ENCODE measurements at regions not wholly inside any gene's neighbourhood (a gene's known extent, or its start where the extent isn't known, plus 50 kb on each side); places are given as distances from the start of the nearest gene placed in this dataset.
"Not testable (repeated sequence)": the region's sequence is repeated elsewhere in the genome, so short reads cannot be mapped to it uniquely, and the experiment has no call there.

DNA sequence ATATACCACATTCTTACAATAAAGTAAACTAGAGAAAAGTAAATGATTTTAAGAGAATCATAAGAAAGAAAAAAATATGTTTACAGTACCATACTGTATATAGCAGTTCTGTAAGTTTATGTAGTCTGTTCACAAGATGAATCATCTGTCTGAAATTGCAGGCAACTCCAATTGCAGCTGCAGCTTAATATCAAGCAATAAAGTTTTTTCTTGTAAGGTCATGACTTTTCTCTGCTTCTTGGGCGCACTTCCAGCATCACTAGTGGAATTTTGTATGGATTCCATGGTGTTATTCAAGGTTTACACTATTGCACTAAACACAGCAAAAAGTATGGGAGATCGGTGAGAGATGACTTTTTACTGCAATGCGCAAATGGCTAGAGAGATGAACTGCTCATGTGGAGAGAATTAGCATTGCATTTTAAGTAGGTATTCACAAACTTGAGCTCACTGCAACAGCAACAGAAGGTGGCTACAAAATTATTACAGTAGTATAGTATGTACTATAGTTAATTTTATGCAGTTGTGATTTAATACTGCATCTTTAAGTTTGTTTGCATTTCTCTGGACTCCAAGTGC, 445.4 kb upstream of the OR4E1 start:
- DNase-seq (no peak), ATAC-seq (no peak)
- Mint-ChIP-seq H3K4me3 (peak overlapping the region; percentile 43), H3K4me1 (peaks cover 3% of the 10 kb centered on the region), H3K36me3 (ENCODE audit: low read depth) (no peaks in the 10 kb centered on the region), H3K27me3 (no peaks in the 10 kb centered on the region), H3K27ac (no peak overlapping the region)
- no peaks in the 10 kb centered on the region for H3K9me3 ChIP-seq (ENCODE audit: control insufficient read depth, low read length, poor library complexity, severe bottlenecking)

DNA sequence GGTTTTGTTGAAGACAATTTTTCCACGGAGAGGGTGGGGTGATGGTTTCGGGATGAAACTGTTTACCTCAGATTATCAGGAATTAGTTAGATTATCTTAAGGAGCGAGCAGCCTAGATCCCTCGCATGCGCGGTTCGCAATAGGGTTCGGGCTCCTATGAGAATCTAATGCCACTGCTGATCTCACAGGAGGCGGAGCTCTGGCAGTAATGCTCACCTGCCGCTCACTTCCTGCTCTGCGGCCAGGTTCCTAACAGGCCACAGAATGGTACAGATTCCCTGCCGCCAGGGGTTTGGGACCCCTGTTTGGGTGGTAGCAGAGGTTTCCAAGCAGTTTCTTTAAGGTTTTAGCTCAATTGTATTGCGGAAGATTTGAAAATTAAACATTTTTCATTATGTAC, 439.8 kb upstream of the OR4E1 start:
- H3K9me3 ChIP-seq (ENCODE audit: control insufficient read depth, low read length, poor library complexity, severe bottlenecking), result no peaks in the 10 kb centered on the region
- Mint-ChIP-seq H3K4me3 (peak overlapping the region; percentile 3), H3K4me1 (peaks cover 2% of the 10 kb centered on the region), H3K27me3 (no peaks in the 10 kb centered on the region), H3K36me3 (ENCODE audit: low read depth) (no peaks in the 10 kb centered on the region), H3K27ac (no peak overlapping the region)
- DNase-seq, result no peak
- ATAC-seq, result peak; percentile 61

DNA sequence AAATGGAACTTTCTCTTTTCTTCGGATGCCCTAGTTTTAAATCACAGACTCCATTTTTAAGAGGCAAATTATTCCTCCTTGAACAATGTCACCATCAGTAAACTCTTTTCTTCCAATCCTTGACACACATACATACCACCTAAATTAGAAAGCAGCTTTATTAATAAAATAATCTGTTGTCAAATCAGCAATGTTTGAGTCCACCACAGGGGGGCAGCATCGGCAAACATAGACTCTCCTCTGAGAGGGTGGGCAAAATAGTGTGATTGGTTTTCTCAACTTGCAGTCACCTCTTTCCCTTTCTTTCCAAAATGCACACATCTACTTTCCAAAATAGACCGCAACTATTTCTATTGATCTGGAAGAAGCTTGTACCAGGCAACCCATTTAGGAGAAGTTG, 438.4 kb upstream of the OR4E1 start:
- peaks cover 2% of the 10 kb centered on the region for H3K4me1 Mint-ChIP-seq
- H3K4me3 Mint-ChIP-seq, result peak overlapping the region; percentile 66
- peak; percentile 33 for ATAC-seq

DNA sequence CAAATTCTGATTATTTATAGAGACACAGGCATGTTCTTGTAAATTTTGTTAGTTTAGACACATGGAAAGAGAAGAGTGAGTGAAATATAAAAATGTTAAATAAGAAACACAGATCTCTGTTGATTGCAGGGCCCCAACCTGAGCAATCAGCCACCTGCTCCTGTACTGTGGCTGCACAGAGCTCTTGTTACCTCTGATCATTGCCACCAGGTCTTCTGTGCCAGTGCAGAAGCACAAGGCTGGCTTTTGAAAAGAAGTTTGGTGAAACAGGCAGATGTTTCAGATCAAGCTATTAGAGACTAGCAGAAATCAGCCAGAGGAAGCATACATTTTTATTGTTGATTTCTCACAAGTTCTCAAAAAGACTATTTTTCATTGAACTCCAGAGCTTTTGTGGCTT, 434.1 kb upstream of the OR4E1 start:
- DNase-seq, result no peak
- peaks cover 2% of the 10 kb centered on the region for H3K4me1 Mint-ChIP-seq
- H3K27me3 Mint-ChIP-seq, result no peaks in the 10 kb centered on the region
- H3K4me3 Mint-ChIP-seq, result no peak overlapping the region
- H3K9me3 ChIP-seq (ENCODE audit: control insufficient read depth, low read length, poor library complexity, severe bottlenecking), result no peaks in the 10 kb centered on the region
- H3K27ac Mint-ChIP-seq, result no peak overlapping the region
- H3K36me3 Mint-ChIP-seq (ENCODE audit: low read depth), result no peaks in the 10 kb centered on the region
- ATAC-seq, result no peak

More for the DNA sequence above, 438.4 kb upstream of the OR4E1 start:
- Mint-ChIP-seq H3K27me3 (no peaks in the 10 kb centered on the region), H3K27ac (peak overlapping the region; percentile 84), H3K36me3 (ENCODE audit: low read depth) (no peaks in the 10 kb centered on the region)
- DNase-seq, result peak; percentile 15 to 22 (median 15)
- H3K9me3 ChIP-seq (ENCODE audit: control insufficient read depth, low read length, poor library complexity, severe bottlenecking), result no peaks in the 10 kb centered on the region

DNA sequence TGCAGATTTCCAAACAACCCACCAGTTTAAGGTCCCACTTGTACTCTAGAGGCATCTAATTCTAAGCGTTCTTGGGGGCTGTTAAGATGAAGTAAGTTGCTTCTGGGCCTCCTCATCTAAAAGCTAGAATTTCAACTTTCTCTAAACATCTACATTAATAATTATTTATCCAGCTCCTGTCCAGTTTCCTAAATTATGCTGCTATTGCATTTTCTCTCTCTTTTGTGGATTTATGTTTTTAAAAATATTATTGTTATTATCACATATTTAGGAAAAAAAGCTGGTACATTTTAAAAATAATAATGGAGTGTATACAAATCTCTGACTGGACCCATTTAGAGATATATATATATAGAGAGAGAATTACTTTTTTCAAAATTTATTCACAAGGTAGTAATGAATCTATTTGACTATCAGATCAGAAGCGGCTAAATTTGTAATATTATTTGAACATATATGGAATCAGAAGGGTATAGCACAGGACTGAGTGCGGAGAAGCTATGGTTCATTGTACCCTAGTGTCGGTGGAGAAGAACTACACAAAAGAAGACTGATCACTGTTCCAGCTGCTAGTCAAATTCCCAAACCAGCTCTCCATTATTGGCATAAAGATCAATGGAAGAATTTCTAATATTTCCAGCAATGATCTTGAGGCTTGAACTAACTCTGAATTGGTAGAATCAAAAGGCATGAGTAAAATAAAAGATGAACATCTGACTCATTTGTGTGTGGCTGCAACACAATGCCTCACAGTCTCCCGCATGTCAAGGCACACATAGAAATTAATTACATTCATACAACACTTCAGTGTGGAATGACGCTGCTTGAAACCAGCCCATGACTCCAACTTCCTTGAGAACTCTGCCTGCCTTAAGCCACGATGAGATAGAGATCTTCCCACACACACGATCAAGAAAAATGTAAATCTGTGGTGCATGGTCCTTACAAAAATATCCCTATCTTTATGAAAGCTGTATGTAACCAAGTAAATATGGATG, 433.4 kb upstream of the OR4E1 start:
- Mint-ChIP-seq H3K27me3 (no peaks in the 10 kb centered on the region), H3K4me1 (peaks cover under 1% of the 10 kb centered on the region), H3K4me3 (no peak overlapping the region), H3K27ac (no peak overlapping the region), H3K36me3 (ENCODE audit: low read depth) (no peaks in the 10 kb centered on the region)
- DNase-seq (no peak), ATAC-seq (no peak)
- no peaks in the 10 kb centered on the region for H3K9me3 ChIP-seq (ENCODE audit: control insufficient read depth, low read length, poor library complexity, severe bottlenecking)

DNA sequence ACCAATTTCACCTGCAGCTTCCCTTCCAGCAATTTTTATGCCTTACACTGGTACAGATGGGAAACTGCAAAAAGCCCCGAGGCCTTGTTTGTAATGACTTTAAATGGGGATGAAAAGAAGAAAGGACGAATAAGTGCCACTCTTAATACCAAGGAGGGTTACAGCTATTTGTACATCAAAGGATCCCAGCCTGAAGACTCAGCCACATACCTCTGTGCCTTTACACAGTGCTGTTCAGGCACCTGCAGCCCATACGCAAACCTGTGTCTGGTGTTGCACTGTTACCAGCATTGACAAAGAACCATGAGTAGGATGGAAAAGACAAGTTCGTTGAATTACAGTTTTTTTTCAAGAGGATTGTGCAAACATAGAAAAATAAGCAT, 432.0 kb upstream of the OR4E1 start:
- DNase-seq (no peak), ATAC-seq (peak; percentile 55)
- Mint-ChIP-seq H3K4me3 (no peak overlapping the region), H3K36me3 (ENCODE audit: low read depth) (no peaks in the 10 kb centered on the region), H3K4me1 (no peaks in the 10 kb centered on the region), H3K27me3 (no peaks in the 10 kb centered on the region), H3K27ac (no peak overlapping the region)
- H3K9me3 ChIP-seq (ENCODE audit: control insufficient read depth, low read length, poor library complexity, severe bottlenecking), result no peaks in the 10 kb centered on the region

DNA sequence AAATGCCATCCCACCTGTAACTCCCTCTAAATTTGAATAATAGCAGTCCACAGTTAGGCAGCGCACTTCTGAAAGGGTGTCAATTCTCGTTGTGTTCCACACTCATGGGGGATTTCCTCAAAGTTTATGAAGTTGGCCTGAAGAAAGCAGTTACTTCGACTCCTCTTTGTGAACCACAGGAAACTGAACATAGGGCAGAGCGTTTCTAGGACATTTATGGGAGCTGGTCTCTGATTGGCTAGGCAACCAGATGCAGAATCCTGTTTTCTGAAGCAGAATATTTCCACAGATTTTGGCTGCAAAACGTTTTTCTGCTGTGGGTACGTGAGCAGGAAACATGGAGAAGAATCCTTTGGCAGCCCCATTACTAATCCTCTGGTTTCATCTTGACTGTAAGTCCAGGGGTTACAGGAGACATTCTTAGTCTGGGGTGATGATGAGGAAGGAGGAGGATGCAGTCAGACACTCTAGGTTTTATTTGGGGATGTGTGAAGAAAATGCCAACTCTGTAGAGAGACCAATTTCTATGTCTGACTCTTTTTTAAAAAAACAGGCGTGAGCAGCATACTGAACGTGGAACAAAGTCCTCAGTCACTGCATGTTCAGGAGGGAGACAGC, 431.5 kb upstream of the OR4E1 start:
- H3K9me3 ChIP-seq (ENCODE audit: control insufficient read depth, low read length, poor library complexity, severe bottlenecking), result no peaks in the 10 kb centered on the region
- Mint-ChIP-seq H3K36me3 (ENCODE audit: low read depth) (no peaks in the 10 kb centered on the region), H3K27me3 (no peaks in the 10 kb centered on the region), H3K27ac (no peak overlapping the region), H3K4me3 (no peak overlapping the region), H3K4me1 (no peaks in the 10 kb centered on the region)
- ATAC-seq, result peak; percentile 33
- no peak for DNase-seq

DNA sequence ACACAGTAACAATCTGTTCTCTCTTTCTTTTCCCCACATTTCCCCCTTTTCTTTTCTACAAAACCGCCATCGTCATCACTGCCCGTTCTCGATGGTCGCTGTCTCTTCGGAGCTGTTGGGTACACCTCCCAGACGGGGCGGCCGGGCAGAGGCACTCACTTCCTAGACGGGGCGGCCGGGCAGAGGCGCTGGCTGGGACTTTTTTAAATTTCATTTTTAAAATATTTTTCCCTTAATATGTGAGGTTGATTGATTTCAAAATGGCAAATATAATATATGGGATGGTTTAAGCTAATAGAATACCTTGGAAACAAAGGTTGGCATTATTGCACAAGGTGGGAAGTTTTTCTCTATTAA, 427.1 kb upstream of the OR4E1 start:
- not testable (repeated sequence) for H3K4me1 Mint-ChIP-seq; H3K36me3 Mint-ChIP-seq (ENCODE audit: low read depth); H3K9me3 ChIP-seq (ENCODE audit: control insufficient read depth, low read length, poor library complexity, severe bottlenecking); H3K27ac Mint-ChIP-seq; ATAC-seq; H3K27me3 Mint-ChIP-seq; H3K4me3 Mint-ChIP-seq; DNase-seq

DNA sequence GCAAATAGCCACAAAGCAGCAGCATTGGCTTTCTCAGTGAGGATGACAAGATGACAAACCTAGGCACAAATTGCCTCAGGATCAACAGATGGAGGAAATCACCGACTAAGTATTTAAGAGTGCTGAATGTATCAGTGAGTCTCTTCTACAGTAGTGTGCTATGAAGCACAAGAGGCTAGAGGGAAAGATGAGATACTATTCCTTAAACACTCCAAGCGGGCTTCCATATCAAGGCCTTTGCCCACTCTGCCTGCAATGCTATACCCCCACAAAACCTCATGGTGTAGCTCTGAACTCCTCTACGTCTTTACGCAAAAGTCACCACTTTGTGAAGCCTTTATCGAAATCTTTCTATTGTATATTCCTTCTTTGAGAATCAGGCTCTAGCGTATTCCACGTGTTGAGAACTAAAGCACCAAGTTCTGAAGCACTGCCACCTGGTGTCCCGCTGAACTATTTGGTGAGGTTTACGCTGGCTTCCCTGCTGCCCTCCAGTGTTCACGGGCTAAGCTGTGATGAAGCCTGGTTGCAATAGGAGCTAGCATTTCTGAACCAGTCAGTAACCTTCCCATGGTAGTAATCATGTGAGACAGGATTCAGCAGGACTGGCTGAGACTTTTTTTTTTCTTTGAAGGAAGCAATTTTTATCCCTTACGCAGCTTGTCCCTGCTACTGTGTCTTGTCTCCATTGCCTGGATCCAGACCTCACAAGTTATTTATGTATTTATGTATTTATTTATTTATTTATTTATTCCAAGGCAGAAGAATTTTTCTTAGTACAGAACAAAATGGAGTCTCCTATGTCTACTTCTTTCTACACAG, 426.5 kb upstream of the OR4E1 start:
- no peaks in the 10 kb centered on the region for H3K36me3 Mint-ChIP-seq (ENCODE audit: low read depth)
- peak in 2 of 3 donors; percentile 23 to 25 for DNase-seq
- no peak overlapping the region for H3K27ac Mint-ChIP-seq

DNA sequence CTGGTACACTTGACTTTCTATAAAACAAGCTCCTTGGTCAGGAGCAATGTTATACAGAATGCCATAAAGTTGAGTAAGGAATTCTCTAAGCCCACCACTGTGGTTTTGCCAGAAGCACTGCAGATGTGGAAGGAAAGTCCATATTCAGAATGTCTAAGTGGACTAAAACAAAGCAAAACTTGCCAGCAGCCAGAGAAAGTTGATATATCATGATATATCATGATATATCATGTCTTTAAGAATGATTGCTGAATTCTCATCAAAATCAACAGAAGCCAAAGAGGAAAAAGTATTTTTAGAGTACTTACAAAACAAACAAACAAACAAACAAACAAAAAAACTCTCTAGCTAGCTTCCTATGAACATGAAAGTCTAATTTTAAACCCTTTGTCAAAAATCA, 424.8 kb upstream of the OR4E1 start:
- Mint-ChIP-seq H3K4me1 (peaks cover 9% of the 10 kb centered on the region), H3K27ac (peak overlapping the region; percentile 16), H3K27me3 (no peaks in the 10 kb centered on the region), H3K4me3 (no peak overlapping the region), H3K36me3 (ENCODE audit: low read depth) (no peaks in the 10 kb centered on the region)
- H3K9me3 ChIP-seq (ENCODE audit: control insufficient read depth, low read length, poor library complexity, severe bottlenecking), result no peaks in the 10 kb centered on the region
- DNase-seq (no peak), ATAC-seq (no peak)

More for the DNA sequence above, 426.5 kb upstream of the OR4E1 start:
- H3K27me3 Mint-ChIP-seq, result no peaks in the 10 kb centered on the region
- no peaks in the 10 kb centered on the region for H3K9me3 ChIP-seq (ENCODE audit: control insufficient read depth, low read length, poor library complexity, severe bottlenecking)
- H3K4me1 Mint-ChIP-seq, result peaks cover 9% of the 10 kb centered on the region
- ATAC-seq, result peak; percentile 74
- no peak overlapping the region for H3K4me3 Mint-ChIP-seq

DNA sequence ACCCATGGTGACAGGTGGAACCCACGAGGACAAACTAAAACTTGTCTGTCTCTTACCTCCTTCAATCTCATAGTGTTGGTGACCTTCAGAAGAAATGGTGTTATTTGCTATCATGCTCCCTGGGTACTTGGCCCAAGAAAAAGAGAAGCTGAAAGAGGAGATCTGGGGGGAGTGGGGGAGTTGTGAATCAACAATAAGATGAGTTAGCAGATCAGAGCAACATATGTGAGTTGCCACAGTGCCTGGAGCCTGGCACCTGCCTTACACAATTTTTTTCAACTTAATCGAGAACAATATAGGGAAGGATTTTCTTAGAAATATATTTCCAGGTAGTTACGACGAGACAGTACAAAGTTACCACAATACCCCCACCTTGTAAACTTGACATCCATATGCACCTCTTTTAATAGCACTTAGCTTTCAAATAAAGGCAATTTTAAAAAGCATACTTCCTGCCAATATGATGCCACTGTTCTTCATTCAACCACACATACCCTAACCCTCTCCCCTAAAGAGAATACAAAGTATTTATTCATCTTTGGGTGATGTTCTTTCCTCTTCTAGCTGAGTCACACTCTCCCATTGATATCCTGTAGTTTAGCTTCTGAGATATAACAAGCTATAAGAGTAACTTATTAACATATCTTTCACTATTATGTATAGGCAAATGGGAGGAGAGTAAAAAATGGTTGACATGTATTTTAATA, 424.1 kb upstream of the OR4E1 start:
- H3K9me3 ChIP-seq (ENCODE audit: control insufficient read depth, low read length, poor library complexity, severe bottlenecking), result no peaks in the 10 kb centered on the region
- H3K36me3 Mint-ChIP-seq (ENCODE audit: low read depth), result no peaks in the 10 kb centered on the region
- H3K4me1 Mint-ChIP-seq, result peaks cover 9% of the 10 kb centered on the region
- peak overlapping the region; percentile 16 for H3K27ac Mint-ChIP-seq
- no peaks in the 10 kb centered on the region for H3K27me3 Mint-ChIP-seq
- DNase-seq (no peak), ATAC-seq (peak; percentile 18)
- H3K4me3 Mint-ChIP-seq, result peak overlapping the region; percentile 60

DNA sequence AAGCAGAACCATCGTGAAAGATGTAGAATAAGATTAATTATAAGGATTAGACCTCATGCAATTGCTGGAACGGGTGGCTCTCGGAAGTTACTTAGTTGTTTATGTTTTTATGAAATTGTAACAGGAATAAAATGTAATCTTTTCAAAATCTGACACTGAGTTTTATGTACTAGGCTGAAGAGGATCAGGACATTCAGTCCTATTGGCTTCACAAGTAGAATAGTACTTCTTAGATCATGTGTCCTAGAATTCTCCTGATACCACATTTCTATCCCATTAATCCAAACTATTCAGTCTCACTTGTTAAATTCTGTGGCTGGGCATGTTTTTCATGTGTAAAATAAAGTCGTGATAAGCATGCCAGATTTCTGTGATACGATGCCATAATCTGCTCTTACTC, 423.5 kb upstream of the OR4E1 start:
- Mint-ChIP-seq H3K4me3 (peak overlapping the region; percentile 67), H3K27me3 (no peaks in the 10 kb centered on the region)

More for the DNA sequence above, 423.5 kb upstream of the OR4E1 start:
- ATAC-seq (no peak), DNase-seq (no peak)
- H3K4me1 Mint-ChIP-seq, result peaks cover 9% of the 10 kb centered on the region
- H3K27ac Mint-ChIP-seq, result peak overlapping the region; percentile 45
- H3K36me3 Mint-ChIP-seq (ENCODE audit: low read depth), result no peaks in the 10 kb centered on the region
- no peaks in the 10 kb centered on the region for H3K9me3 ChIP-seq (ENCODE audit: control insufficient read depth, low read length, poor library complexity, severe bottlenecking)

Measured in T-helper 17 cell (primary cell).